ENCODE measurements at regions not wholly inside any gene's neighbourhood (a gene's known extent, or its start where the extent isn't known, plus 50 kb on each side); places are given as distances from the start of the nearest gene placed in this dataset.

GRCh38 chr5:88502179-88503040, 233.8 kb upstream of the TMEM161B start:
- no peak overlapping the region for H3K4me3 ChIP-seq (ENCODE audit: extremely low read depth in 1 of 4, insufficient read depth in 2 of 4, low read depth in 3 of 4, low read length in 4 of 4)
- no peak overlapping the region for H3K56ac ChIP-seq (replicated peaks; ENCODE audit: insufficient read length, low read depth, low read length)
- WGBS, 2 experiments (ENCODE audit: extremely low coverage in 1 of 2, insufficient coverage in 1 of 2, insufficient read length in 1 of 2, insufficient replicate concordance in 2 of 2, low coverage in 1 of 2, low lambda C conversion rate in 2 of 2, missing lambda C conversion rate in 1 of 2): 85% methylated on average over 6 of the region's 6 CpGs; no CpG with 5 or more reads in 1 of the 2 experiments
- no peak overlapping the region for H3K9ac ChIP-seq (replicated peaks in 1 of 4; ENCODE audit: extremely low read depth in 1 of 4, low read depth in 3 of 4, low read length in 3 of 4)
- H3K27ac ChIP-seq (ENCODE audit: low read depth, low read length): no peak overlapping the region
- TF ChIP-seq, protein P1, sequence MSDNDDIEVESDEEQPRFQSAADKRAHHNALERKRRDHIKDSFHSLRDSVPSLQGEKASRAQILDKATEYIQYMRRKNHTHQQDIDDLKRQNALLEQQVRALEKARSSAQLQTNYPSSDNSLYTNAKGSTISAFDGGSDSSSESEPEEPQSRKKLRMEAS (IDR thresholded peaks at IDR 0.05): no peak
- TF ChIP-seq ZNF274 (IDR thresholded peaks at IDR 0.05; ENCODE audit: borderline replicate concordance, extremely low read depth, low read length) (no peak), CEBPB (IDR thresholded peaks at IDR 0.05; ENCODE audit: low read depth, low read length) (no peak), MAFK (IDR thresholded peaks at IDR 0.05; ENCODE audit: low read depth, low read length) (no peak)
- no peak overlapping the region for H3K18ac ChIP-seq (ENCODE audit: extremely low read depth, low read length)
- H2AK5ac ChIP-seq (ENCODE audit: low read depth, low read length): no peak overlapping the region
- no peak overlapping the region for H4K91ac ChIP-seq (replicated peaks; ENCODE audit: insufficient read length, low read length)
- H3K4me2 ChIP-seq (ENCODE audit: insufficient read depth in 1 of 2, low read depth in 2 of 2, low read length in 2 of 2): no peak overlapping the region
- no peak for DNase-seq (ENCODE audit: low read depth in 1 of 2, low spot score in 2 of 2)
- H3K23ac ChIP-seq (ENCODE audit: insufficient read length): no peak overlapping the region
- CTCF ChIA-PET (ENCODE audit: partially characterized antibody): interaction anchor here (1.0 kb wide), 1 partner anchor 23 kb away, joined by 4 read pairs; no protein-coding TSS in a partner anchor
- no peak overlapping the region for H2BK15ac ChIP-seq (ENCODE audit: low read length)
- no peaks in the 10 kb centered on the region for H3K36me3 ChIP-seq (ENCODE audit: control insufficient read depth in 2 of 4, insufficient read depth in 4 of 4, low read length in 3 of 4)
- H4K5ac ChIP-seq (ENCODE audit: insufficient read length, low read depth, low read length): no peak overlapping the region
- no peaks in the 10 kb centered on the region; a peak in 1 of 7 replicates for H3K4me1 ChIP-seq (replicated peaks in 1 of 4; ENCODE audit: control insufficient read depth in 3 of 4, insufficient read depth in 4 of 4, low read length in 3 of 4)
- no peak for FAIRE-seq
- H2BK20ac ChIP-seq (ENCODE audit: low read length): no peak overlapping the region
- H4K8ac ChIP-seq (ENCODE audit: extremely low read depth, insufficient read depth, low read length): no peak overlapping the region
- H2BK120ac ChIP-seq (replicated peaks; ENCODE audit: low read depth, low read length): no peak overlapping the region
- H3K23me2 ChIP-seq (ENCODE audit: low read depth, low read length): no peaks in the 10 kb centered on the region
- no peaks in the 10 kb centered on the region for H4K20me1 ChIP-seq (replicated peaks in 1 of 2; ENCODE audit: control insufficient read depth in 1 of 2, insufficient read depth in 2 of 2, low read length in 2 of 2)
- peak overlapping the region; percentile 37; the same call in 1 of the 2 replicates for H2AFZ ChIP-seq (ENCODE audit: low read length)
- no peaks in the 10 kb centered on the region for H3K79me1 ChIP-seq (ENCODE audit: low read depth, low read length)
- no peaks in the 10 kb centered on the region for H3K79me2 ChIP-seq (ENCODE audit: control insufficient read depth in 1 of 2, insufficient read depth in 2 of 2, low read length in 2 of 2)
- H3K4ac ChIP-seq (replicated peaks; ENCODE audit: insufficient read length, low read depth, low read length): no peak overlapping the region
- H2BK12ac ChIP-seq (ENCODE audit: low read depth, low read length): no peak overlapping the region
- no peaks in the 10 kb centered on the region for H3K9me3 ChIP-seq (ENCODE audit: insufficient read depth in 2 of 2, low read depth in 1 of 2, low read length in 1 of 2)
- H3K14ac ChIP-seq (ENCODE audit: insufficient read length): no peak overlapping the region
- no peak overlapping the region for H2BK5ac ChIP-seq (ENCODE audit: low read depth, low read length)
- POLR2A ChIA-PET (ENCODE audit: partially characterized antibody): no interaction called here
- no peaks in the 10 kb centered on the region for H3K27me3 ChIP-seq (replicated peaks in 1 of 4; ENCODE audit: control insufficient read depth in 3 of 4, extremely low read depth in 1 of 4, insufficient read depth in 3 of 4, low read length in 3 of 4)
